Stimulated activated CD8-positive, alpha-beta memory T cell treated with anti-CD3 and anti-CD28 coated beads, Interleukin-4, amount 100 ng/mL, for 24 hours (primary cell): ENCODE measurements at regions not wholly inside any gene's neighbourhood (a gene's known extent, or its start where the extent isn't known, plus 50 kb on each side); places are given as distances from the start of the nearest gene placed in this dataset.
"Not testable (repeated sequence)": the region's sequence is repeated elsewhere in the genome, so short reads cannot be mapped to it uniquely, and the experiment has no call there.

Experiments
- DNase-seq: peaks from one replicate; pipeline ENCODE4 v3.0.0-alpha.2; 2020; ENCODE audit warnings: low read depth

DNA sequence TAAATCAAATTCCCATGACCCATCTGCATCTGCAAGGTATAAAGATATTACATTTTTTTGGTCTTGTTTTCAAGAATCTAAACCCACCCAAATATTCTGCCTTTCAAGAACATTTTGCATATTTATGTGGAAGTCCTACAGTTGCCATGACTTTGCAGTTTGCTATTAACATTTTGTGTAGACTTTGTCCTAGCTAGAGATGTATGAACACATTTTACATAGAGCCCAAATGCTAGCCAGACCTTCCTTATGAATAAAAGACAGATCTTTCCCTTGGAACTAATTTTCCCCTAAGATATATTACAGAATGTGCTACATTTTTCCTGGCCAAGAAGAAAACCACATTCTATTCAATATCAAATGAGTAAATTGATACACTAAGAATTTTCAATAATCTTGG, 772.5 kb downstream of the KCNA4 start:
- DNase-seq: no peak

DNA sequence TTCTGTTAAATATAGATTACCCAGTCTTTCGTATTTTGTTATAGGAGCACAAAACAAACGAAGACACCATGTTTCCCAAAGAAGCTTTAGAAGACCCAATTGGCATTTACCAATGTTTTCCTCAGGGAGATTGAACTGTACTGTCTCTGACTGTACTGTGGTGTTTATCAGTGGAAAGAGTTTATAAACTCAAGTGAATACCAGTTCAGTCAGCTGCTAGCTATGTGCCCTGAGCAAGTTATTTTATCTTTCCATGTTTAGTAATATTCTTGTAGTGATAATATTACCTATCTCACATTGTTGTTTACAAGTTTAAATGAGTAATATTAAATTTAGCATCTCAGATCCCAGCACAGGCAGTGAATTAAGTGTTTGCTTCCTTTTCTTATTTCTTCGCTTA, 773.2 kb downstream of the KCNA4 start:
- no peak for DNase-seq

DNA sequence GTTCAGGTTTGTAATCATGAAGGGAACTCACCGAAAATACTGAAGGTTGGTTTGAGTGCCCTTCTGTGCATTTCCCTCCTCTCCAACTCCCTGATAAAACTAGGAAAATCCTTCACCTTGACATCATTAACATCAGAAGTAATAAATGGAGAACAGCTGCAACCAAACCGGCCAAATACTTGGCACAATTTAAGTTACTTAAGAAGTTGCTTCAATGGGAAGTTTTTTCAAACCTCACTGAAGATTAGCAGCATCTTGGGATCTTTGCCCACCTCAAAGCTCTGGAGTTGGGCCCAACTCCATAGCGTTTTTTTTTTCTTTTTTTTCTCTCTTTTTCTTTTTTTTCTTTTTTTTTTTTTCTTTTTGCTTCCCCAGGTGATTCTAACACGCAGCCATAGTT, 784.8 kb downstream of the KCNA4 start:
- DNase-seq: no peak

DNA sequence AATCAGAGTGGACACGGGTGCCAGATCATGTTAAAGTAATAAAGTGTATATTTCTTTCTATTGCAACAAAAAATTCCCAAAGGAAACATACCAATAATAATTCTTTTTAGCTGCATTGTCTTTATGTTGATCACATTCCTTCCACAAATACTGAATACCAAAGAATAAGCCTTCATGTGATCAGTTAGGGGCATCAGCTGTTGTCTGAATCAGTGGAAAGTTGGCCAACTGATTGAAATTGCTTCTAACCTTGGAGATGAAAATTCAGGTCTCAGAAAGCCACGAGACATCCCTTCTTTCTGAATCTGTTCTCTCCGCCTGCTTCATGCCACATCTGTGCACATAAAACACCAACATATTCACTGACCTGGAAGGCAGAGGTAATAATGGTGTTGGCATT, 785.2 kb downstream of the KCNA4 start:
- DNase-seq: no peak

DNA sequence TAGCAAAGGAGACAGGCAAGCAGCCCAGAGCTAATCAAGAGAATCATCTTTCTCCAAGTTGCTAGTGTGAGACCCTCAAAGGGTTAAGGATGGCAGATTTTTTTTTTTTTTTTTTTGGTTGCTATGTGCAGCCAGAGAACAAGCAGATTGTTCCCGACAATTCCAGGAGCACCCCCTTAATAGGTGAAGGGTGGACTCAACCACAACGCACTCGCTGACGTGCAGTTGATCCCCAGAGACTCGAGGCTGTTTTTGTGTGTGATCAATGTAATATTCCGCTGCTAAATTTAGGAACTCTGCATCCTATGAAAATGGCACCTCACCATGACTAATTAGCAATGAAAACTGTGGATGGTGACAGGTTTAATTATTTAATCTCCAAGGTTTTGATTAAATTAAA, 789.0 kb downstream of the KCNA4 start:
- no peak for DNase-seq

DNA sequence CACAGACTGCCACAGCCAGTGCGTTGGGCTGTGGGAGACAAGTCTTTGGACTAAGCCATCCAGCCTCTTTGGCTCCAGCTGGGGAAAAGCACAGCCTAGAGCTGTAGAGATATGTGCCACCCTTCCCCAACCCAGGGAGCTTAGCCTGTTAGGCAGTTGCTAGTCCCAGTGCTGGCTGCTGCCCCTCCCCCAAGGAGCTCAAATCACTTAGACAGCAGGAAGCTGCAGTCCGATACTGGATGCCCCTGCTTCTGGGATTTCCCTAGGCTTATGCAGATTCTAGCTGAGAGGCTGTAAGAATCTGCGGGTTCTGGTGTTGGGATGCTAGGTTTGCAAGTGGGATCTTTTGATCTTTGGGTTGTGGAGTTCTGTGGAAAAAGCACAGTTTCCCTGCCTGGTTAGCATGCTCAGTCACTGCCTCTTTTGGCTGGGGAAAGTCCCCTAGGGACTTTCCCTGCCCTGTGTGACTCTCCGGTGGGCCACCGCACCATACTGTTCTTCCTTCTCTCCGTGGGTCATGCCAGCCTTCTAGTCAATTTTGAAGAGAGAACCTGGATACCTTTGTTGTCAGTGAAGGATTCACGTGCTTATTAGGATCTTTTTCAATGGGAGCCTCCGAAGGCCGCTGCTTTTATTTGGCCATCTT, 792.0 kb downstream of the KCNA4 start:
- DNase-seq: no peak

DNA sequence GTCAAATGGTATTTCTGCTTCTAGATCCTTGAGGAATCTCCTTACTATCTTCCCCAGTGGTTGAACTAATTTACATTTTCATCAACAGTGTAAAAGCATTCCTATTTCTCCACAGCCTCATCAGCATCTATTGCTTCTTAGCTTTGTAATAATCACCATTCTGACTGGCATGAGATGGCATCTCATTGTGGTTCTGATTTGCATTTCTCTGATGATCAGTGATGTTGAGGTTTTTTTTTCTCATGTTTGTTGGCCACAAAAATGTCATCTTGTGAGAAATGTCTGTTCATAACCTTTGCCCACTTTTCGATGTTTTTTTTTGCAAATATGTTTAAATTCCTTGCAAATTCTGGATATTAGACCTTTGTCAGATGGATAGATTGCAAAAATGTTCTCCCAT, 797.3 kb downstream of the KCNA4 start:
- DNase-seq: not testable (repeated sequence)

DNA sequence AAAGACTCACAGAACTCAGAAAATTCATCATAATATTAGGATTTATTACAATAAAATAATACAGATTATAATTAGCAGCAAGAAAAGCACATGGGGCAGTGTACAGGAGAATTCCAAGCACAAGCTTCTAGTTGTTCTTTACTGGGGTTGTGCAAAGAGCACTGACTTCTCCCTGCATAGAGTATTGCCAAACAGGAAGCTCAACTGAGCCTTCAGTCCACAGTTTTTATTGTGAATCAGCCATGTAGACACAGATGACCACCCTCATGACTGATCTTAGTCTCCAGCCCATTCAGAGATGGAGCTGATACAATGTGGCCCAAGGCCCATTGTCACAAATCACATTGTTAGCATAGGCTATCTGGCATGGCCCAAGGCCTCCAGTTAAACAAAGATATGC, 798.9 kb downstream of the KCNA4 start:
- no peak for DNase-seq

DNA sequence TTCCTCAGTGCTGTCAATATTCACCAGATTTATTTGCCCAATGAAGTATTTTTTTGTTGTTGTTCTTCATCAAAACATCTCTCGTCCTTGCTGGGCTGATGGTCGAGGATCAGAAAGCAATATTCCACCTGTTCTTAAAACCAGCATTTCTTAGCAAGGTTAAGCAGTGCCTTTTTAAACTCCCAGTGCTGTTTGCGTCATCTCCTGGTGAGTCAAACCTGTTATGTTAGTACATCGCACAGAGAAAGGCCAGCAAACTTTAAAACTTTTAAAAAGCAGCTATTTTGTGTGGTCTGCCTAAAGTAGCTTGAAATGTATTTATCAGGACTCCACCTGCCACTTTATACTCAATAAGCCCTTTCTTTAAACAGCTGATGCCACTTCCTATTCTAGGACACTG, 802.0 kb downstream of the KCNA4 start:
- DNase-seq: no peak

DNA sequence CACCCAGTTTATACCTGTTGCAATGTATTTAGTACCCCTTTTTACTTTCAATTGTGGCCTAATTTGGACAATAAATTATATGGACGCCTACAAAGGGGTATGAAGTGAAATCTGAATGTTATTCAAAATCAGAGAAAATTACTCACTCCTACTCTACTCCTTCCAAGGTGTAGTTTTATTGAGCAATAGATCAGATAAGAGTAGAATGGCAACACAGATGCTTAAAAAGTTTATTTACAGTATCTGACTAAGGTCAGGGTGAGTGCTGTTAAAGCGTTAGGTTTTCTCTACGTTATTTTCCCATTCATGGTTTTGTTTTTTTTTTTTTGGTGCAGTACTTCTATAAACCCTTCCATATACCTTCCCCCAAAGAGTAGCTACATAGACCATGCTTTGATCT, 805.6 kb downstream of the KCNA4 start:
- no peak for DNase-seq

DNA sequence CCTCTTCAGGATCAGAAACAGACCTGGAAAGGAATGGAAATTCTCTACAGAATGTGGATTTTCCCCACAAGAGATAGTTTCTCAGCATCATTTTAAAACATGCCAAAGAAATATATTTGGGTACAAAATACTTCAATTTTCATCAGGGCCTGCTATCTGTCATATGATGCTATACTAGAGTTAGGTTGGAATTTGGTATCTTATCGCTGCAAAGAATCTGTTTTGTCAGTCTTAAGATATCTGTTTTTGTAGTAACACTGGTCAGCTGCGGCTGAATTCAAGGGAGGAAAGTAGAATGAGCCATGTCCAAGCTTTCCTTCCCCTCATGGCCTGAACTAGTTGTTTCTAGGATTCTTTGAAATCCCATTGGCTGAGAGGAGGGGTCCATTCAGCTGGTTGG, 806.4 kb downstream of the KCNA4 start:
- no peak for DNase-seq

DNA sequence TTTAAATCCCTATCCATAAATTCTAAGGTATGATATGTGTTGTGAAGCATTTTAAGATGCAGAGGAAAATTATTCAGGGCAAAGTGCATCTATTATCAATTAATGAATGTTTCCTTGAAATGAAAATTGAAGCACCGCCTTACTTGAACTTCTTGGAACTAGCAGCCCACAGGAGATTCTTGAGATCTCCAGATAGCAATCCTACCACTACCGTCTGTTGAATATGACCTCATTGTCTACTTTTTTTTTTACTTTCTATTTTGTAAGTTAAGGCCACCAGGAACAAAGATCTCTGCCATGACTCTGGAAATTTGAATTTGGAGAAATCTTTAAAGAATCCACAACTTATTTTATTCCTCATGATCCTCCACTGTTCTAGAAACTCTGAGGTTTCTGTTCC, 808.7 kb downstream of the KCNA4 start:
- DNase-seq: no peak

DNA sequence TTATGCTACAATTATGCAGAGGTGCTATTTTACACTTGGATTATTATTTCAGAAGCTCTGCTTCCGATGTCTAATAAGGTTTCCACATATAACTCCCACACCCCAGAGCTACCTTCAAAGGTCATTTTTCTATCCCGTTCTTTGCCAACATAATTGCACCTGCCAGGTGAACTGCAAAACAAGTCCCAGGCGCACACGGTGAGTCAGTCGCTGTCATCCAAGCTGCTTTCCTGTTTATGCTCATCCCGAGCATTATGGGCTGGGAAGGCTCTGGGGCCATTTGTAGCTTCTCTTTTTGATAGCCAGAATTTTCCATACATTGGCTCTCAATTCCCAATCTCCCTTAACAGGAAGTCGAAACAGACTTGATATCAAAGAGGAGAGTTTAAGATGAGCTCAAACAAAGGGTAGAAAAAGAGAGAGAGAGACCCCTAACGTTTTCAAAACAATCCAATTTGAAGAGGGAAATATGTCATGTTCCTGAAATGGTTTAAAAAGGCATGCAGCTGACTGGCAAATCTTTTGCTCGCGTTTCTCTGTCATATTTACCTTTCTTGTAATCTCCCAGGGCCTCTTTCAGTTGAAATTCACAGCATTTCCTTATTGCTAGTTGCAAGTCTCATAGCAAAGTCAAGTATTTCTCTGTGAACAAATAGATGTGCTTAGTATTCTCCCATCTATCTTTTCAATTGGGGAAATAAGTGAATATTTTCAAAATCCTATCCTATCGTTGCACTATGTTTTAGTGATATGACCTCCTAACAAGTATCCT, 815.9 kb downstream of the KCNA4 start:
- no peak for DNase-seq

DNA sequence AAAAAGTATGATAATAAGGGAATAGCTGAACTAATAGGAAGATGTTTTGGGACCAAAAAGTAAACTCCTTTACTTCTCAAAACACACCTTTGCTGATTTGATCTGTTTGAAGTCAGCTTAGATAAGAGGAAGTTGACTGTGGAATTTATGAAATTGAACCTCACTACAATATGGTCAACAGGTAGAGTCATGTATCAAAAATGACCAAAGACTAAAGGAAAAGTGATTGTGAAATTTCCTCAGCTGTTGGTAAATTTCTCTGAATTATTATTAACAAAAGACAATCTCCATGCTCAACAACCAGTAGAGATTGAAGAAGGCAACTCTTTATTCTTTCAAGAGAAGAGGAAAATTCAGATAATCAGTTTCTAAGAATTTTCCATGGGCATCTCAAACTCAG, 826.5 kb downstream of the KCNA4 start:
- DNase-seq: no peak

DNA sequence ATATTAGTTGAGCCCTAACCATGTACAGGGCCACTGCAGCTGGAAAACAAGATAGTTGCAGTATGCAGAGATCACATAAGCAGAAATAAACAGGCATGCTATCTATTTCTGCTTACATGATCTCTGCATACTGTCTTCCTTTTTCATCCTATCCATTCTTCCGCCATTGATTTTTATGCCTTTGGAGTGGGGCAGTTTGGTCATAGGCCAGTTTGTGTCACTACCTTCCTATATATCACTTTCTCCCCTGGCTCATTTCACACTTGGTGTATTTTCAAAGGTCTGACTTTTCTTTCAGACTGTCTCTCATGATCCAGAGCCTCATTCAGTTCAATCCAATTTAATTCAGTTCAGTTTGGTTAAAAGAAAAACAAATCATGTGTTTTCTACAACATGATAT, 829.6 kb downstream of the KCNA4 start:
- no peak for DNase-seq

DNA sequence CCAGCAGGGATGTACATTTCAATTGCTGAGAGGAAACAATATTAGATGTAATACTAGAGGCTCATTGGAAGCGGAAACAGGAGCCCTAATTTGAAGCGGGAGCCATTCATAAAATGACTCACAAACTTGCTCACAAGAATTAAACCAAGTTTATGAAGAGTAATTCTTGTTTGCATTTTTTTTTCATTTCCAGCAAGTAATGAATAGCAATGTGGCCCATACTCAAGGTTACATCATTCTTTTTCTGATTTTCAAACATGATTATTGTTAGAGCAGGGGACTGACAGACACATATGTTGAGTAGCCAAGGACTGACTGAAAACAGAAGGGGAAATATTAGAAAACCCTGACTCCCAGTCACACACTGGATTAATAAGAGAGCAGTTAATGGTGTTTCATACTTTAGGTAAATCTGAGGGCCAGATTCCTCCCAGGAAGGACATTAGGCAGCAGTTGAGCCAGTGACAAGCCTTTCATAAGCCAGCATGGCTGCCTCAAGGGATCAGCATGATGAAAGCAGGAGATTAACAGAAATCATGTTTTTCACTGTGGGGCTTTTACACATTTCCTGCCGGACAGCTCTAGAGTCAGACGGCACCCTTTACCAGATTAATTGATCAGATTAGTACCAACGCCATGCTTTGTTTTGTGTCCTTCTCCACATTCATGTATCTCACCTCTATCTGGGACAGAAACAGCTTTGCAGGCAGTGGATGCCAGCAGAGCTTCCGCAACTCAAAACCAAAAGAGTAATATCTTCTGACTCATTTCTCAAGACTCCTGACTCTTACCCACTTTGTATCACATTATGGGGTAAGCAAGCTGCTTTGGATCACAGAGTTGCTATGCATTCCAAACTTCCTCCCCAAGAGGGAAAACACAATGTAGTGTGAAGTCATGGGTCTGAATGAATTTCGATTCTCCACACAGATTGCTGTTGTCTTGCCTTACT, 831.6 kb downstream of the KCNA4 start:
- no peak for DNase-seq

DNA sequence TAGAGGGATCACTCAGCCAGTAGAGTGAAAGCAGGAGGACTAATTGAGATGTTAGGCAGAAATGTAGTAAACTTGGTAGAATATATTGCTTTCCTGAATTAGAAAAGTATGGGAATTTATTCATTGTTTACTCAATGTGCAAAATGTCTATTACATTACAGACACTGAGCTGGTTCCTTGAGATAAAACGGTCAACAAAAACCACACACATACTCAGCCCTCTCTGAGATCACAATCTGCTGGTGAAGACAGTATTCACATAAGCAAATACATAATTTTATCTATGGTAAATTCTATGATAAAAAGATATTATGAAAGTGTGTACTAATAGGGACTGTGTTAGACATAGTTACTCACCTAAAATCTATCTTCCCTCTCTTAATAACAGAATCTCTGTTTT, 833.5 kb downstream of the KCNA4 start:
- no peak for DNase-seq

DNA sequence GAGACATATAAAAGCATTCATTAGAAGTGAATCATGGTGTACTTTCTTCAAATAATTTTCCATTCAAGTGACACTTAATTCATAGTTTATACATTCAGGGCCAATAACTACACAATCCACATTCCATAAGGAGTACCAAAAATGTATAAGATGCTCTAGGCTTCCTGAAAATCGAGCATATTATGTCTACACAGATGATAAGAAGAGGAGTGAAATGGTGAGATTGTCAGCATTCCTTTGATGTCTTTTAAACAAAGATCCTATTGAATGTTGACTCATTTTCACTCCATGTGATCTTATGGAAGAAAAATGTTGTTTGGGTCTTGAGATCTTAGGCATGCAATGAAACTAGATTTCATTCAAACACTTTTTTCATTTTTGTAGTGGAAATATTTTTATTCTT, 843.2 kb downstream of the KCNA4 start:
- DNase-seq: no peak

DNA sequence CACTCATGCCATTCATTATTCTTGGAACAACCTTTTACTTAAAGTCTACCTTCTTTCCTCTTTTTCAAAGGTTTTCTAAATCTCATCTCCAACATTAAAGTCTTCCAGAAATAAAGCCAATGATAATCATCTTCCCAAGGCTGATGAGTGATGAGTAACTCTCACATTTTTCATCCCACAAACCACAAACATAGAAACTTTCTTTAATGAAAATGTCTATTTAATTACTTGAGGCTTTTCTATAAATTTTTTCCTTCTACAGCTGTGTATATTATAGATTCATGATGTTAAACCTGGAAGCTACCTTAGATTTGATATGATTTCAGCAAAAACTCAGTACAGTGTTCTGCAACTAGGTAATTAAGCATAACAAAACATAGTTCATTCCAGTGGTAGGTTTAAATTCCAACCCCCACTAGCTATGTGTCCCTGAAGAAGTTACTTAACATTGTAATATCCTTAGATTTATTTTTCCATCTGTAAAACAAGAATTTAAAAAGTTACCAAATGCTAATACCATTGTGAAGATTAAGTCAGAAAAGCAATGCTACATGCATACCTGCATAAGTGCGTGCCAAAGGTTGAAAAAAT, 845.4 kb downstream of the KCNA4 start:
- DNase-seq: no peak

DNA sequence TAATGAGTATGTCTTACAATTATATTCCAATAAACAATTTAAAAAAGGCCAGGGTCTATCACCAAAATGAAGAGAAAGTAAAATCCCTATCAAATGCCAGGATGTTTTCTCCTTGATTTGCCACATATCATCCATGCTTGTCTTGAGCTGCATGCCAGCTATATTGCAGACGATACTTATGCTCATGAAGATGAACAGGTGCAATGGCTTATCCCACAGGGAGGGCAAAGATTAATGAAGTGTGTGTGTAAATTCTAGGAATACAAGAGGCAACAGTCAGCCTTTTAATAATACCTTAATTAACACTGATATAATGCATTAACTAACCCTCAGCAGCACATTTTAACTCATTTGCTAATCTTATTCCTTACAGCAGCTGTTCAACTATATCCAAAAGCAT, 850.5 kb downstream of the KCNA4 start:
- no peak for DNase-seq

DNA sequence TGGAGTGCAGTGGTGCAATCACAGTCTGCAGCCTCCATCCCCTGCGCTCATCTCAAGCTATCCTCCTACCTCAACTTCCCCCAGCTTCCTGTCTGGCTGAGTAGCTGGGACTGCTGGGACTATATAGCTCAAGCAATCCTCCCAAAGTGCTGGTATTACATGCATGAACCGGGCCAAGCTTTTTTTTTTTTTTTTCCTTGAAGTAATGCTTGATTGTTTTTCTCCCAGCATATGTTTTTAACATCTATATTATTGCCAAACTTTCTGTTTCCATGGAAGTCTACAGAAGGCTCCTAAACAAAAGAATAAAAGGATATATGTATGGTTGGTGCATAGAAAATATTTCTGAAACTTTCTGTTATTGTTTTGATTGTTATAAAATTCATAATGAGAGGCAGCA, 853.6 kb downstream of the KCNA4 start:
- DNase-seq: no peak

DNA sequence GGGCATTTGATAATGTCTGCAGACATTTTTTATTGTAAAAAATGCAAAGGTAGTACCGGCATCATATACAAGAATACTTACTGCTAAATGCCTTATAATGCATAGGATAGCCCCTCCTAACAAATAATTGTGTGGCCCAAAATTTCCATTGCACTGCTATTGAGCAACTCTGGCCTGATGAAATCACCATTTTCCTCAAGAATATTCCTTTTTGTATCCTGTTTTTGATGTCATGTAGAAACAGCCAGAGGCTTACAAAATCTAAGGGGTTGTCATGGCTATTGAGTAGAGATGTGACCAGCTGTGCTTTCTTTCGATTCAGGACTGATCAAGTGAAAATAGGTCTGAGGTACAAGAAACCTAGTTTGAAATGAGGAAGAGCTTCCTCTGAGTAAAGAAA, 854.3 kb downstream of the KCNA4 start:
- DNase-seq: no peak

DNA sequence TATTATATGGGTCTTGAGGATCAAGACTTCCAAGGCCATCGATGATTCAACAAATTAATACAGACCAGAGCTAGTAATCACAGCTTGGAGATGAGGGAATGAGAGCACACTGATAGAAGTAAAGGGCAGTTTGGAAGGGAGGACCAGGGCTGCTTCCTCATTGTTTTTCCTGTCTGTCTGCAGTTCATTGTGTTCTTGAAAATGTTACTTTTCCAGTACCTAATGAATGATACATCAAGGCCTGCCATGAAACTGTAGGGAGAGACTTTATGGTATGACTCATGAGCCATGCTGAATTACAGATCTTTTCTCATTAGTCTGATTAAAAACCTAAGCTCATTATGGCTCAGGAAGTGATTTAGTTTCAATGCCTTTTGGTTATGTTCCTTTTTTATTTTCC, 855.6 kb downstream of the KCNA4 start:
- no peak for DNase-seq
